Glutamatergic neuron (in vitro differentiated cells): ENCODE measurements at regions not wholly inside any gene's neighbourhood (a gene's known extent, or its start where the extent isn't known, plus 50 kb on each side); places are given as distances from the start of the nearest gene placed in this dataset.

Source experiments
- DNase-seq: peaks from one replicate; pipeline ENCODE4 v3.0.0; 2022
- H3K27ac Mint-ChIP-seq: one replicate; pipeline ENCODE4 v1.8.0; 2020; ENCODE audit warnings: mild to moderate bottlenecking, mixed read lengths, inconsistent platforms; ENCODE audit not compliant: unreplicated experiment
- H3K27me3 Mint-ChIP-seq: one replicate; pipeline ENCODE4 v1.8.0; 2020; ENCODE audit warnings: mild to moderate bottlenecking, moderate library complexity, mixed read lengths, inconsistent platforms; ENCODE audit not compliant: unreplicated experiment
- H3K36me3 Mint-ChIP-seq: one replicate; pipeline ENCODE4 v1.8.0; 2020; ENCODE audit warnings: mild to moderate bottlenecking, mixed read lengths, inconsistent platforms; ENCODE audit not compliant: unreplicated experiment
- H3K4me1 Mint-ChIP-seq: one replicate; pipeline ENCODE4 v1.8.0; 2020; ENCODE audit warnings: mild to moderate bottlenecking, low read depth, mixed read lengths, inconsistent platforms; ENCODE audit not compliant: unreplicated experiment
- H3K4me3 Mint-ChIP-seq: one replicate; pipeline ENCODE4 v1.8.0; 2020; ENCODE audit warnings: mild to moderate bottlenecking, mixed read lengths, inconsistent platforms; ENCODE audit not compliant: unreplicated experiment
- H3K9me3 Mint-ChIP-seq: one replicate; pipeline ENCODE4 v1.8.0; 2020; ENCODE audit warnings: mild to moderate bottlenecking, moderate library complexity, mixed read lengths, inconsistent platforms; ENCODE audit not compliant: unreplicated experiment
- TF ChIP-seq, protein P1 (sequence below): fragments of 200-600 bp; sonication (generic); IDR thresholded peaks from one replicate; pipeline ENCODE4 v1.5.0; 2021; ENCODE audit not compliant: partially characterized antibody, unreplicated experiment

- H3K9me3 Mint-ChIP-seq: peaks cover 1% of the 10 kb centered on the region
Observed at GRCh38 chr13:109355166-109355565, 431.2 kb downstream of the IRS2 start.

DNA sequence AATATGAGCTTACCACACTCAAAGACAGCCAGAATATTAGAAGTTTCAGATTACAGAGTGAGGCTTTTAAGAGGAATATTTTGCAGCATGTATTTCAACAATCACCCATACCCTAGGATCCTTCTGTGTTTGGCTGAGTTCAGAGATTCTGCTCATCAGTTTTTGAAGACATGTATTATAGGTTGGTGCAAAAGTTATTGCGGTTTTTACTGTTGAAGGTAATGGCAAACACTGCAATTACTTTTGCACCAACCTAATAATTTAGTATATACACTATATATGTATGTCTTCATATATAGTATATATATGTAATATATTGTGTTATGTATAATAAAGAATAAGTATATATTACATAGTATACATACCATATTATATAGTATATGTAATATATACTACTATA is 435.1 kb downstream of the IRS2 start:
- TF ChIP-seq, protein P1, sequence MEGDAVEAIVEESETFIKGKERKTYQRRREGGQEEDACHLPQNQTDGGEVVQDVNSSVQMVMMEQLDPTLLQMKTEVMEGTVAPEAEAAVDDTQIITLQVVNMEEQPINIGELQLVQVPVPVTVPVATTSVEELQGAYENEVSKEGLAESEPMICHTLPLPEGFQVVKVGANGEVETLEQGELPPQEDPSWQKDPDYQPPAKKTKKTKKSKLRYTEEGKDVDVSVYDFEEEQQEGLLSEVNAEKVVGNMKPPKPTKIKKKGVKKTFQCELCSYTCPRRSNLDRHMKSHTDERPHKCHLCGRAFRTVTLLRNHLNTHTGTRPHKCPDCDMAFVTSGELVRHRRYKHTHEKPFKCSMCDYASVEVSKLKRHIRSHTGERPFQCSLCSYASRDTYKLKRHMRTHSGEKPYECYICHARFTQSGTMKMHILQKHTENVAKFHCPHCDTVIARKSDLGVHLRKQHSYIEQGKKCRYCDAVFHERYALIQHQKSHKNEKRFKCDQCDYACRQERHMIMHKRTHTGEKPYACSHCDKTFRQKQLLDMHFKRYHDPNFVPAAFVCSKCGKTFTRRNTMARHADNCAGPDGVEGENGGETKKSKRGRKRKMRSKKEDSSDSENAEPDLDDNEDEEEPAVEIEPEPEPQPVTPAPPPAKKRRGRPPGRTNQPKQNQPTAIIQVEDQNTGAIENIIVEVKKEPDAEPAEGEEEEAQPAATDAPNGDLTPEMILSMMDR: no peak
- no peak for DNase-seq
- Mint-ChIP-seq H3K9me3 (peaks cover 1% of the 10 kb centered on the region), H3K27ac (no peak overlapping the region), H3K4me3 (no peak overlapping the region), H3K36me3 (no peaks in the 10 kb centered on the region), H3K4me1 (peaks cover 2% of the 10 kb centered on the region), H3K27me3 (peaks cover 2% of the 10 kb centered on the region)

More at GRCh38 chr13:109355166-109355565, 431.2 kb downstream of the IRS2 start:
- H3K27me3 Mint-ChIP-seq: peaks cover 2% of the 10 kb centered on the region
- no peak overlapping the region for H3K27ac Mint-ChIP-seq
- peaks cover 2% of the 10 kb centered on the region for H3K4me1 Mint-ChIP-seq
- H3K36me3 Mint-ChIP-seq: no peaks in the 10 kb centered on the region
- TF ChIP-seq, protein P1: no peak
- no peak for DNase-seq
- H3K4me3 Mint-ChIP-seq: no peak overlapping the region

DNA sequence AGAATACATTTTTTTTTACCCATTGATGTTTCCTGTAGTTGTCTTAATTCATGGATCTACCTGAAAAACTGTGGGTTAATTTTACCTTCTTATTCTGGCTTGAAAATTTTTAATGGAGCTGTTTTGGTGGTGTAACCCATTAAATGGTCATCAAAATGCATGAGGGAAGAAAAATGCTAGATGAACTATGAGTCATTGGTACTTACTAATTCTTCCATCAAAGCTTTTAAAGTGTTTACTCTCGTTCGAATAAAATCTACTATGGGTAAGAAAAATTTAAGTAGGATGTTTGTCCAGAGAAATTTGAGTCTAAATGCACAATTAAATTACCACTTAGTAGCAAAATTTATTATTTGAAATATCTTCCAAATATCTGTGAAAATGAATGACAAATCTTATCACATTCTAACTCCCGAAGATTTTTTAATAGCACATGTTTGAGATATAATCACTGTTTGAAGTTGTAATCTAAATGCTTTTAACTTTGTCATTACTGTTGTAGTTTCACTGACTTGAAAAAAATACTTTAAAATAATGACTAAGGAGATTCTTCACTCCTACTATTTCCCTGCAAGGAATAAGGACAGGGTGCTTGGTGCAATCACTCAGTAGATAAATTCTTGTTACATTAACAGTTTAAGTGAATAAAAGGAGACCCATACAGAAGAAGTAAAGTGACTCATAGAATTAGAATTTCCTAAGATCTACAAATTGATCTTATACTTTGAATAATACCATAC is 437.7 kb downstream of the IRS2 start:
- Mint-ChIP-seq H3K4me1 (no peaks in the 10 kb centered on the region), H3K9me3 (no peaks in the 10 kb centered on the region), H3K27ac (no peak overlapping the region), H3K27me3 (peaks cover 2% of the 10 kb centered on the region), H3K36me3 (no peaks in the 10 kb centered on the region), H3K4me3 (no peak overlapping the region)
- TF ChIP-seq, protein P1: no peak
- DNase-seq: no peak

DNA sequence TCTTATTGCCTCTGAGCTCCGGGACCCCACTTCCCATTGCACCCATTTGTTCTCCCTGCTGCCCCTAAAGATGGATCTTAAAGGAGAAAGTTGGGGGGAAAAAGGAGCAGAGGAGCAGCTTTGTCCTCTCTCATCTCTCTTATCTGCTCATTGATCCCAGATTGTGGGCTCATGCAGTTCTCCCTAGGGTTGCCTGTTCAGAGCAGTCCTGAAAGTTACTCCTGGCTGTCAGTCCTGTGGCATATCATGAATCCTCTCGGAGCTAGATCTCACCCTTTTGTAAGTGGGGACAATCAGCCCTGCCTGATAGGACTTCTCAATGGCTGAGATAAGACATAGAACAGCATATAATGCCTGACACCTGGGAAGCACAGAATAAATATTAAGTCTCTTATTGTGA is 440.3 kb downstream of the IRS2 start:
- H3K27me3 Mint-ChIP-seq: no peaks in the 10 kb centered on the region
- no peak overlapping the region for H3K27ac Mint-ChIP-seq
- H3K9me3 Mint-ChIP-seq: no peaks in the 10 kb centered on the region
- TF ChIP-seq, protein P1: no peak
- DNase-seq: no peak
- no peak overlapping the region for H3K4me3 Mint-ChIP-seq
- H3K4me1 Mint-ChIP-seq: no peaks in the 10 kb centered on the region
- no peaks in the 10 kb centered on the region for H3K36me3 Mint-ChIP-seq

DNA sequence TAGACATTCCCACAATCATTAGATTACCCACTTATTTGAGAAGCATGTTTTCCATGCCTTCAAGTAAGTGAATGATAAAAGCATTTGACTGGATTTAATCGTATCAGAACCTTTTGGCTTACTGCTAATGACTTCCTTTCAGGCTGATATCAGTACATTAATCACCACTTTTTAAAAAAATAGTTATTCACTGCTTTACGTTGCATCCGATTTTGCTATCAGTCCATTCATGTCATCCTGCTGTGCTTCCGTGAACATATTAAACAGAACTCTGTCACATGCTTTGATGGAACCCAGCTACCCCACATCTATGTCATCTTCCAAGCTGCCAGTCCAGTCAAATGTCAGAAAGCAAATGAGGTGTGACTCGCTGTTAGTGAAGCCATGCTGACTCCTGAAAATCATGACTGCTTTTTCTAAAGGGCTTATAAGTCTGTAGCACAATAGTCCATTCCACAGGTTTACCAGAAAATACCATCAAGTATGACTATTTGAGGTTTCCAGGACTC is 440.9 kb downstream of the IRS2 start:
- H3K27ac Mint-ChIP-seq: no peak overlapping the region
- no peaks in the 10 kb centered on the region for H3K36me3 Mint-ChIP-seq
- TF ChIP-seq, protein P1: no peak
- no peaks in the 10 kb centered on the region for H3K4me1 Mint-ChIP-seq
- H3K9me3 Mint-ChIP-seq: no peaks in the 10 kb centered on the region
- no peaks in the 10 kb centered on the region for H3K27me3 Mint-ChIP-seq
- no peak for DNase-seq
- H3K4me3 Mint-ChIP-seq: no peak overlapping the region
